ENCODE measurements at regions not wholly inside any gene's neighbourhood (a gene's known extent, or its start where the extent isn't known, plus 50 kb on each side); places are given as distances from the start of the nearest gene placed in this dataset.

DNA sequence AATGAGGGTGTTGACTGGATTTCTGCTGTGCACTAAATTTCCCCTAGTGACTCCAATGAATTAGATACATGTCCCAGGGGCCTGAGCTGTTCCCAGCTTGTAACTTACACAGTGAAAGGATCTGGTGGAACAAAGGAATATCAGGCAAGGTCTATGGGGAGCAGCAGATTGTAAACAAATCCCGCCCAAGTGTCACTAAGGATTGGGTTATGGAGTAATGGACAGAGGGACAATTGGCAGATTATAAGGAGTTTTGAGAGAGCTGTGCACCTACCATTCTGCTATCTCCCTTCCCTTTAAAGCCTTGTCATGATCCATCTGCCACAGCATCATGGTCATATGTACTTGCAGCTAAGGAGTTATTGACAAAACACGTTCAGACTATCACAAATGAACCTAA is 183.0 kb downstream of the RAB11FIP2 start:
- Mint-ChIP-seq H3K4me1 (no peaks in the 10 kb centered on the region; the same call in 2 of the 3 replicates), H3K27ac (no peak overlapping the region), H3K9me3 (no peaks in the 10 kb centered on the region), H3K27me3 (ENCODE audit: insufficient read depth, low read depth, poor library complexity) (peaks cover 1% of the 10 kb centered on the region), H3K4me3 (no peak overlapping the region), H3K36me3 (ENCODE audit: low read depth) (no peaks in the 10 kb centered on the region)
- DNase-seq (ENCODE audit: low spot score) (no peak), ATAC-seq (no peak)
- Histone ChIP-seq H3K36me3 (ENCODE audit: insufficient read depth) (no peaks in the 10 kb centered on the region), H3K4me3 (no peak overlapping the region), H3K4me2 (no peak overlapping the region), H3K4me1 (ENCODE audit: insufficient read depth) (no peaks in the 10 kb centered on the region), H4K20me1 (replicated peaks; ENCODE audit: insufficient read depth) (no peaks in the 10 kb centered on the region), H3K27ac (ENCODE audit: low read depth) (no peak overlapping the region), H3K79me2 (replicated peaks; ENCODE audit: insufficient read depth) (no peaks in the 10 kb centered on the region), H3K9me2 (ENCODE audit: insufficient read depth) (no peaks in the 10 kb centered on the region), H2AFZ (no peak overlapping the region), H3K27me3 (ENCODE audit: insufficient read depth) (no peaks in the 10 kb centered on the region), H3F3A (replicated peaks; ENCODE audit: low read depth) (no peaks in the 10 kb centered on the region)
- TF ChIP-seq EZH2 (IDR thresholded peaks at IDR 0.05; ENCODE audit: low read depth, unreplicated experiment): no peak
- TF ChIP-seq, protein P1, sequence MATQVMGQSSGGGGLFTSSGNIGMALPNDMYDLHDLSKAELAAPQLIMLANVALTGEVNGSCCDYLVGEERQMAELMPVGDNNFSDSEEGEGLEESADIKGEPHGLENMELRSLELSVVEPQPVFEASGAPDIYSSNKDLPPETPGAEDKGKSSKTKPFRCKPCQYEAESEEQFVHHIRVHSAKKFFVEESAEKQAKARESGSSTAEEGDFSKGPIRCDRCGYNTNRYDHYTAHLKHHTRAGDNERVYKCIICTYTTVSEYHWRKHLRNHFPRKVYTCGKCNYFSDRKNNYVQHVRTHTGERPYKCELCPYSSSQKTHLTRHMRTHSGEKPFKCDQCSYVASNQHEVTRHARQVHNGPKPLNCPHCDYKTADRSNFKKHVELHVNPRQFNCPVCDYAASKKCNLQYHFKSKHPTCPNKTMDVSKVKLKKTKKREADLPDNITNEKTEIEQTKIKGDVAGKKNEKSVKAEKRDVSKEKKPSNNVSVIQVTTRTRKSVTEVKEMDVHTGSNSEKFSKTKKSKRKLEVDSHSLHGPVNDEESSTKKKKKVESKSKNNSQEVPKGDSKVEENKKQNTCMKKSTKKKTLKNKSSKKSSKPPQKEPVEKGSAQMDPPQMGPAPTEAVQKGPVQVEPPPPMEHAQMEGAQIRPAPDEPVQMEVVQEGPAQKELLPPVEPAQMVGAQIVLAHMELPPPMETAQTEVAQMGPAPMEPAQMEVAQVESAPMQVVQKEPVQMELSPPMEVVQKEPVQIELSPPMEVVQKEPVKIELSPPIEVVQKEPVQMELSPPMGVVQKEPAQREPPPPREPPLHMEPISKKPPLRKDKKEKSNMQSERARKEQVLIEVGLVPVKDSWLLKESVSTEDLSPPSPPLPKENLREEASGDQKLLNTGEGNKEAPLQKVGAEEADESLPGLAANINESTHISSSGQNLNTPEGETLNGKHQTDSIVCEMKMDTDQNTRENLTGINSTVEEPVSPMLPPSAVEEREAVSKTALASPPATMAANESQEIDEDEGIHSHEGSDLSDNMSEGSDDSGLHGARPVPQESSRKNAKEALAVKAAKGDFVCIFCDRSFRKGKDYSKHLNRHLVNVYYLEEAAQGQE (IDR thresholded peaks at IDR 0.05; ENCODE audit: unreplicated experiment): no peak
- no peak for TF ChIP-seq NANOG (IDR thresholded peaks at IDR 0.05; ENCODE audit: borderline replicate concordance)
- no peak for TF ChIP-seq ZNF114 (CRISPR knock-in tag; IDR thresholded peaks at IDR 0.05)
- TF ChIP-seq, protein P2, sequence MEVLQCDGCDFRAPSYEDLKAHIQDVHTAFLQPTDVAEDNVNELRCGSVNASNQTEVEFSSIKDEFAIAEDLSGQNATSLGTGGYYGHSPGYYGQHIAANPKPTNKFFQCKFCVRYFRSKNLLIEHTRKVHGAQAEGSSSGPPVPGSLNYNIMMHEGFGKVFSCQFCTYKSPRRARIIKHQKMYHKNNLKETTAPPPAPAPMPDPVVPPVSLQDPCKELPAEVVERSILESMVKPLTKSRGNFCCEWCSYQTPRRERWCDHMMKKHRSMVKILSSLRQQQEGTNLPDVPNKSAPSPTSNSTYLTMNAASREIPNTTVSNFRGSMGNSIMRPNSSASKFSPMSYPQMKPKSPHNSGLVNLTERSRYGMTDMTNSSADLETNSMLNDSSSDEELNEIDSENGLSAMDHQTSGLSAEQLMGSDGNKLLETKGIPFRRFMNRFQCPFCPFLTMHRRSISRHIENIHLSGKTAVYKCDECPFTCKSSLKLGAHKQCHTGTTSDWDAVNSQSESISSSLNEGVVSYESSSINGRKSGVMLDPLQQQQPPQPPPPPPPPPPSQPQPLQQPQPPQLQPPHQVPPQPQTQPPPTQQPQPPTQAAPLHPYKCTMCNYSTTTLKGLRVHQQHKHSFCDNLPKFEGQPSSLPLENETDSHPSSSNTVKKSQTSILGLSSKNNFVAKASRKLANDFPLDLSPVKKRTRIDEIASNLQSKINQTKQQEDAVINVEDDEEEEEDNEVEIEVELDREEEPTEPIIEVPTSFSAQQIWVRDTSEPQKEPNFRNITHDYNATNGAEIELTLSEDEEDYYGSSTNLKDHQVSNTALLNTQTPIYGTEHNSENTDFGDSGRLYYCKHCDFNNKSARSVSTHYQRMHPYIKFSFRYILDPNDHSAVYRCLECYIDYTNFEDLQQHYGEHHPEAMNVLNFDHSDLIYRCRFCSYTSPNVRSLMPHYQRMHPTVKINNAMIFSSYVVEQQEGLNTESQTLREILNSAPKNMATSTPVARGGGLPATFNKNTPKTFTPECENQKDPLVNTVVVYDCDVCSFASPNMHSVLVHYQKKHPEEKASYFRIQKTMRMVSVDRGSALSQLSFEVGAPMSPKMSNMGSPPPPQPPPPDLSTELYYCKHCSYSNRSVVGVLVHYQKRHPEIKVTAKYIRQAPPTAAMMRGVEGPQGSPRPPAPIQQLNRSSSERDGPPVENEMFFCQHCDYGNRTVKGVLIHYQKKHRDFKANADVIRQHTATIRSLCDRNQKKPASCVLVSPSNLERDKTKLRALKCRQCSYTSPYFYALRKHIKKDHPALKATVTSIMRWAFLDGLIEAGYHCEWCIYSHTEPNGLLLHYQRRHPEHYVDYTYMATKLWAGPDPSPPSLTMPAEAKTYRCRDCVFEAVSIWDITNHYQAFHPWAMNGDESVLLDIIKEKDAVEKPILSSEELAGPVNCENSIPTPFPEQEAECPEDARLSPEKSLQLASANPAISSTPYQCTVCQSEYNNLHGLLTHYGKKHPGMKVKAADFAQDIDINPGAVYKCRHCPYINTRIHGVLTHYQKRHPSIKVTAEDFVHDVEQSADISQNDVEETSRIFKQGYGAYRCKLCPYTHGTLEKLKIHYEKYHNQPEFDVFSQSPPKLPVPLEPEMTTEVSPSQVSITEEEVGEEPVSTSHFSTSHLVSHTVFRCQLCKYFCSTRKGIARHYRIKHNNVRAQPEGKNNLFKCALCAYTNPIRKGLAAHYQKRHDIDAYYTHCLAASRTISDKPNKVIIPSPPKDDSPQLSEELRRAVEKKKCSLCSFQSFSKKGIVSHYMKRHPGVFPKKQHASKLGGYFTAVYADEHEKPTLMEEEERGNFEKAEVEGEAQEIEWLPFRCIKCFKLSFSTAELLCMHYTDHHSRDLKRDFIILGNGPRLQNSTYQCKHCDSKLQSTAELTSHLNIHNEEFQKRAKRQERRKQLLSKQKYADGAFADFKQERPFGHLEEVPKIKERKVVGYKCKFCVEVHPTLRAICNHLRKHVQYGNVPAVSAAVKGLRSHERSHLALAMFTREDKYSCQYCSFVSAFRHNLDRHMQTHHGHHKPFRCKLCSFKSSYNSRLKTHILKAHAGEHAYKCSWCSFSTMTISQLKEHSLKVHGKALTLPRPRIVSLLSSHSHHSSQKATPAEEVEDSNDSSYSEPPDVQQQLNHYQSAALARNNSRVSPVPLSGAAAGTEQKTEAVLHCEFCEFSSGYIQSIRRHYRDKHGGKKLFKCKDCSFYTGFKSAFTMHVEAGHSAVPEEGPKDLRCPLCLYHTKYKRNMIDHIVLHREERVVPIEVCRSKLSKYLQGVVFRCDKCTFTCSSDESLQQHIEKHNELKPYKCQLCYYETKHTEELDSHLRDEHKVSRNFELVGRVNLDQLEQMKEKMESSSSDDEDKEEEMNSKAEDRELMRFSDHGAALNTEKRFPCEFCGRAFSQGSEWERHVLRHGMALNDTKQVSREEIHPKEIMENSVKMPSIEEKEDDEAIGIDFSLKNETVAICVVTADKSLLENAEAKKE (CRISPR knock-in tag; IDR thresholded peaks at IDR 0.05): no peak
- no peak for TF ChIP-seq POLR2AphosphoS5 (IDR thresholded peaks at IDR 0.05; ENCODE audit: low read depth)
- TF ChIP-seq STAT1 (IDR thresholded peaks at IDR 0.05; ENCODE audit: unreplicated experiment): no peak
- TF ChIP-seq, protein P3, sequence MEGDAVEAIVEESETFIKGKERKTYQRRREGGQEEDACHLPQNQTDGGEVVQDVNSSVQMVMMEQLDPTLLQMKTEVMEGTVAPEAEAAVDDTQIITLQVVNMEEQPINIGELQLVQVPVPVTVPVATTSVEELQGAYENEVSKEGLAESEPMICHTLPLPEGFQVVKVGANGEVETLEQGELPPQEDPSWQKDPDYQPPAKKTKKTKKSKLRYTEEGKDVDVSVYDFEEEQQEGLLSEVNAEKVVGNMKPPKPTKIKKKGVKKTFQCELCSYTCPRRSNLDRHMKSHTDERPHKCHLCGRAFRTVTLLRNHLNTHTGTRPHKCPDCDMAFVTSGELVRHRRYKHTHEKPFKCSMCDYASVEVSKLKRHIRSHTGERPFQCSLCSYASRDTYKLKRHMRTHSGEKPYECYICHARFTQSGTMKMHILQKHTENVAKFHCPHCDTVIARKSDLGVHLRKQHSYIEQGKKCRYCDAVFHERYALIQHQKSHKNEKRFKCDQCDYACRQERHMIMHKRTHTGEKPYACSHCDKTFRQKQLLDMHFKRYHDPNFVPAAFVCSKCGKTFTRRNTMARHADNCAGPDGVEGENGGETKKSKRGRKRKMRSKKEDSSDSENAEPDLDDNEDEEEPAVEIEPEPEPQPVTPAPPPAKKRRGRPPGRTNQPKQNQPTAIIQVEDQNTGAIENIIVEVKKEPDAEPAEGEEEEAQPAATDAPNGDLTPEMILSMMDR (conservative IDR thresholded peaks at IDR 0.05; ENCODE audit: low read depth in 2 of 2): no peak

All from GM23338 (cell line).